ENCODE measurements at regions not wholly inside any gene's neighbourhood (a gene's known extent, or its start where the extent isn't known, plus 50 kb on each side); places are given as distances from the start of the nearest gene placed in this dataset.
"Not testable (repeated sequence)": the region's sequence is repeated elsewhere in the genome, so short reads cannot be mapped to it uniquely, and the experiment has no call there.

DNA sequence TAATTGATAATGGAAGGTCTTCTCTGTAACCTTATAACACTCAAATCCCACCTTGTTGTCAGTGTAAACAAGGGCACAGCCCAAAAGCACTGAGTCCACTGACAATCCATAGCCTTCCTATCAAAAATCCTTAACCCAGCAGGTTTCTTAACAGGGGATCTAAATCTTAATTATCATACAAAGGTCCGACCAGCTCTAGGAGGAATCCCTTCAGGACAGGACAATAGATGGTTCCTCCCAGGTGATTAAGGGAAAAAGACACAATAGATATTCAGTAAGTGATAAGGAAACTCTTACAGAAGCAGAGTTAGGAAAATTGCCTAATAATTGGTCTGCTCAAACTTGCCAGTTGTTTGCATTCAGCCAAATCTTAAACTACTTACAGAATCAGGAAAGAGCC lies 951.9 kb upstream of the CTNND2 start:
- not testable (repeated sequence) for DNase-seq

DNA sequence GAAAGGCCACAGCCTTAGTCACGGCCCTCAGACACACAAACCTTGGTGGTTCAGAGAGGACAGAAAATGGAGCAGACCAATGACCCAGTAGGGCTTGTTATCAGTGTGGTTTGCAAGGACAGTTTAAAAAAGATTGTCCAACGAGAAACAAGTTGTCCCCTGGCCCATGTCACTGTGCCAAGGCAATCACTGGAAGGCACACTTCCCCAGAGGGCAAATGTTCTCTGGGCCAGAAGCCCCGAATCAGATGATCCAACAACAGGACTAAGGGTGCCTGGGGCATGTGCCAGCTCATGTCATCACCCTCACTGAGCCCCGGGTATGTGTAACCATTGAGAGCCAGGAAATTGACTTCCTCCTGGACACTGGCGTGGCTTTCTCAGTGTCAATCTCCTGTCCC lies 950.1 kb upstream of the CTNND2 start:
- DNase-seq: no peak

DNA sequence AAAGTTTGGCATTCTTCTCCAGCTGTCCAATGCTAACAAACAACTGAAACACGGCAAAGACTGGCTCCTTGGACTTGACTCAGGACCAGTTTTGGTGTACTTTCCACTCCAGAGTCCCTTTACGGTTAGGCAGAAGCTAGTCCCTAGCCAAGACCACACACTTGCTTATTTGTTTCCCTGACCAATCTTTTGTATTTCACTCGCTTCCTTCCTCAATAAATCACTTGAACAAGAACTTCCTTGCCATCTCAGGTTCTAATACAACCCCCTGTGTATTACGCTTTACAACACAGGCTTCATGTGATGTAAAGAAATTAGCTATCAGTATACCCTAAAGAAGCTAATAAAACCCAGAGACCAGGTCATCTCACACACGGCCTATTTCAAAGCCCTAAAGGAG lies 947.5 kb upstream of the CTNND2 start:
- no peak for DNase-seq

DNA sequence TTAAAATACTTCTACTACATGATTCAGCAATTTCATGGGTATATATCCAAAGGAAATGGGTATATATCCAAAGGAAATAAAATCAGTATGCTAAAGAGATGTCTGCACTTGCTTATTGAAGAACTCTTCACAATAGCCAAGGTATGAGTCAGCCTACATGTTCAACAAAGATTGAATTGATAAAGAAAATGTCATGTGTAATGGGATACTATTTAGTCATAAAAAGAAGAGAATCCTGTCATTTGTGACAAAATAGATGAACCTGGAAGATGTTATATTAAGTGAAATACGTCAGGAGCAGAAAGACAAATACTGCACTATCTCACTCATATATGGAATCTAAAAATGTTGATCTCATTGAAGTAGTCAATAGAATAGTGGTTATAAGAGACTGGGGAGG lies 944.5 kb upstream of the CTNND2 start:
- no peak for DNase-seq

- no peak for DNase-seq
Observed at GRCh38 chr5:12845549-12846159, 941.4 kb upstream of the CTNND2 start.

DNA sequence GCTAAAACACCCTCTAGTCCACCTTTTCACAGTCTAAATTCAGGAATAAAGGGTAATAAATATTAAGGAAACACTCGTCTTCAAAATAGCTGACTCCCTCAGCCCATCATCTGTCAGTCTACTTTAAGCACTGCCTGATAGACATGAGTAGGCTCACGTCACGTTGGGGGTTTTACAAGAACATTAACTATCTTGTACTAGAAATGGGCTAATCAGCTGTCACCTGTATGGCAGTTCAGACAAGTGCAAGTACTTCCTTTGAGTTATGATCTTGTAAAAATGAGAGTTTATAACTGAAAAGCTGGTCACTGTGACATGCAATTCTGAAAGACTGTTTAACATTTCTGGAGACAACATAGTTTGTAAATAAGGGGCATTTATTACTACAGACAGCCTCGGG lies 936.7 kb upstream of the CTNND2 start:
- DNase-seq: no peak

DNA sequence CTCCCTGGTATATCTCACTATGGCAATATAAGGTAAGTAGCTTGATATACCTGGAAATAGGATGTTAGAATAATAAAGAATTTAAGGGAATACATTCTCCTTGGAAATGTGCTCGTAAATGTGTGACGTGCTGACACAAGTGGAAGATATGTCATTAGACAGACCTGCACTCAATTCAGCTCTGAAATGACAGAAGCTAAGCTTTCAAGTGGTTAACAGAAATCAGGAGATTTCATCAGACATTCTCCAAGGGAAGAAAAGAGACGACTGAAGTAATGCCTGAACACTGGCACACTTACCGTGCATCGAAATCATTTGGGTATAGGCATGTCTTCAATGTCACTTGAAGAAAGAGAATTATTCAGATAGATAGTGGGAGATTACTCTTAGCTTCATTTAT lies 933.3 kb upstream of the CTNND2 start:
- DNase-seq: no peak

- DNase-seq: no peak
Observed at GRCh38 chr5:12825163-12825562, 920.9 kb upstream of the CTNND2 start.

GRCh38 chr5:12805165-12805698 lies 901.0 kb upstream of the CTNND2 start:
- no peak for DNase-seq

DNA sequence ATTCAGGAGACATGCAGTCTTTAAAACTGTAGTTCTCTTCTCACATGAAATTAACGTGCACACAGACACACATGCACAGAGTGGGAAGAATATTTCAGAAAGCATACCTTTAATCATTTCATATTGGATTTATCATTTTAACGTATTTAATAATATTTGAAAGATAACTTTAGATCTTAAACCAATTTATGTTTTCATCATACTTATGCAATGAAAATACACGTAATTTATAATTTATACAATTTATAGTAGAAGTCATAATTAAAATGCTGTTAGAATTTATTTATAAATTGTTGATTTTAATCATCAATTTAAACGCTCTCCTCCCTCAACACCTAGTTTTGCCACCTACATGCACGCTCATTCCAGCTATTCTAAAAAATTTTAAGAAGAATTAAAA lies 894.9 kb upstream of the CTNND2 start:
- DNase-seq: no peak

GRCh38 chr5:12795333-12795663 lies 891.1 kb upstream of the CTNND2 start:
- DNase-seq: no peak

GRCh38 chr5:12794476-12795332 lies 890.5 kb upstream of the CTNND2 start:
- DNase-seq: no peak

- DNase-seq: no peak
Observed at GRCh38 chr5:12793373-12793772, 889.1 kb upstream of the CTNND2 start.

DNA sequence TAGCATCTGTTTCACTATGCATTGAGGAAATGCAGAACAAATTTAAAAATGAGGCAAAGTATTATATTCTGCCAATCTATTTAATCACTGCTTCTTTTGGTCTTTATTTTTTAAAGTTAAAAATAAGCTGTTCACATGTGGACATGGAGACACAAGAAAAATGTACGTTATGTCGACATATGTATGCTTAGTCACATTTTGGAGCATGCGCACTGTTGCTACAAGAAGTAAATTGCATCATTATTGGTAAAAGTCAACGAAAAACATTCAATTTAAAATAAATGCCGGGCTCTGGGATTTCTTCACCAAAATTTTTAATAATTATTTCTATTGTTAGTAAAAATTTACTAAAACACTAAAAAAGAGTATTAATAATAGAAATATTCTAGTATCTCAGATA lies 876.3 kb upstream of the CTNND2 start:
- no peak for DNase-seq

GRCh38 chr5:12777342-12777741 lies 873.1 kb upstream of the CTNND2 start:
- no peak for DNase-seq

- no peak for DNase-seq
Observed at GRCh38 chr5:12772276-12772675, 868.0 kb upstream of the CTNND2 start.

DNA sequence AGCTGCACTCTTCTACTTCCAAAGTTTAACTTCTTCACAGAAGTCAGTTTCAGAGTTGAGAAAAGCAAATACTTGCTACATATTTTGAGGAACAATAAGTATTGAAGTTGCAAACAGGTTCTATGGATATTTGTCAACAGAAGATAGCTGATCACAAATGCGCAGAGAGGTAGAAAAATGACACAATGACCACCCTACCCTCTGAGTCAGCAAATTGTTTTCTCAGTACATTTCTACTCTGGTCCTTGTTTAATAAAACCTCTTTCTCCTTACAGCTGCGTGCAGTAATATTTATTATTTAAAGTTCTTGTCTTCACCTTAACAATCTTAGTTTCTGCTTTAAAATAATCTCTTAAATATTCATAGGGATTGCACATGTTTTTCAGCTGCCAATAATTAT lies 855.1 kb upstream of the CTNND2 start:
- no peak for DNase-seq

- no peak for DNase-seq
Observed at GRCh38 chr5:12757035-12757434, 852.8 kb upstream of the CTNND2 start.

GRCh38 chr5:12745537-12745936 lies 841.3 kb upstream of the CTNND2 start:
- DNase-seq: no peak

GRCh38 chr5:12743582-12743981 lies 839.3 kb upstream of the CTNND2 start:
- DNase-seq: no peak

- no peak for DNase-seq
Observed at GRCh38 chr5:12730354-12730753, 826.1 kb upstream of the CTNND2 start.

DNA sequence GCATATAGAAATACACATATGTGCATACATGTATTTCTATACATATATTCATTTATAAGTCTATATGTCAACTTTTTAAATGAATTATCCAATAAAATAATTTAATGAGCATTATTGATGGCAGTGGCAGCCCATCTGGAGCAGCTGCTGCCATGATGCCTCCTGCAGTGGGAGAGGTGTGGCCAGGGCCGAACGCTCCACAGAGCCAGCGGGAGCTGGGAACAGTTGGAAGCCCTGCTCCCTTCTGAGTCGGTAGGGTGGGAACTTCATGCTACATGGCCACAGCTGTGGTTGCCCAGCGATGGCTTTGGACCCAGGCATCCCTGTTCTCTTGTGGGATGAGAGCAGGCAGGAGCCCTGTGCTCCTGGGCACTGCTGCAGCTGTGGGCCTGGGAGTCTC lies 812.4 kb upstream of the CTNND2 start:
- DNase-seq: no peak

DNA sequence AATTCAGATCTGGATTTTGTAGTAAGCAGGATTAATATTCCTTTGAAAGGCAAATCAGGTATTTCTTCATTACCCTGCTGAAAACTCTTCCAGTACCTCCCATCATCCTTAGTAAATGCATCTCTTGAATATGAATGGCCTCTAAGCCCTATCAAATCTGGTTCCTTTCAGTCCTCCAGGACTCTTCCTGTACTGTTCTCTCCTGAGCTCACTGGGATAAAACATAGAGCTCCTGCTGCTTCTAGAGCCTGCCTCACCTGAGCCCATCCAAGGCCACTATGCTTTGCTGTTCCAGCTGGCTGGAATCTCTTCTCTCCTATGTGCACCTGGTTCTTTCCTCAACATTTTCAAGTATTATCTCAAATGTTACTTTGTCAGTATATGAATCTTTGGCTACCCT lies 803.3 kb upstream of the CTNND2 start:
- no peak for DNase-seq

- no peak for DNase-seq
Observed at GRCh38 chr5:12704955-12705354, 800.7 kb upstream of the CTNND2 start.

GRCh38 chr5:12703254-12703653 lies 799.0 kb upstream of the CTNND2 start:
- DNase-seq: no peak

Data from KG1 (cell line).